Liver (tissue), 8 donors: ENCODE measurements at regions not wholly inside any gene's neighbourhood (a gene's known extent, or its start where the extent isn't known, plus 50 kb on each side); places are given as distances from the start of the nearest gene placed in this dataset.

ENCODE experiments used
- DNase-seq: peaks from one replicate; pipeline ENCODE4 v3.0.0-alpha.2; 2017; ENCODE audit warnings: low spot score
- H3K27ac ChIP-seq, 2 donors: one replicate each; pipeline ENCODE4 v1.7.0; 2013; ENCODE audit warnings: inconsistent platforms in 2 of 2, low read length in 2 of 2, control low read depth in 1 of 2, low read depth in 1 of 2, mild to moderate bottlenecking in 1 of 2
- H3K27me3 ChIP-seq, 4 donors: one replicate each; pipeline versions ENCODE4 v1.6.1 to v1.7.0; 2013; ENCODE audit warnings: low read length in 3 of 4, inconsistent platforms in 1 of 4, mild to moderate bottlenecking in 1 of 4, moderate library complexity in 1 of 4; ENCODE audit not compliant: control insufficient read depth in 4 of 4, insufficient read depth in 4 of 4
- H3K36me3 ChIP-seq, 4 donors: one replicate each; pipeline versions ENCODE4 v1.6.1 to v1.7.0; 2013; ENCODE audit warnings: low read length in 3 of 4, mild to moderate bottlenecking in 3 of 4, low read depth in 1 of 4, moderate library complexity in 1 of 4; ENCODE audit not compliant: control insufficient read depth in 4 of 4, insufficient read depth in 3 of 4
- H3K4me1 ChIP-seq, 4 donors: one replicate each; pipeline versions ENCODE4 v1.6.1 to v1.7.0; 2013; ENCODE audit warnings: low read length in 3 of 4, mild to moderate bottlenecking in 3 of 4, moderate library complexity in 1 of 4; ENCODE audit not compliant: control insufficient read depth in 4 of 4, insufficient read depth in 4 of 4
- H3K4me3 ChIP-seq, 3 donors: one replicate each; pipeline versions ENCODE4 v1.6.1 to v1.7.0; 2013; ENCODE audit warnings: low read length in 3 of 3, control low read depth in 1 of 3, low read depth in 1 of 3, mild to moderate bottlenecking in 1 of 3
- H3K9ac ChIP-seq, 2 donors: one replicate each; pipeline ENCODE4 v1.7.0; 2013; ENCODE audit warnings: low read length in 2 of 2, mild to moderate bottlenecking in 2 of 2, moderate library complexity in 2 of 2, control low read depth in 1 of 2, low read depth in 1 of 2
- H3K9me3 ChIP-seq, 4 donors: one replicate each; pipeline versions ENCODE4 v1.6.1 to v1.7.0; 2013; ENCODE audit warnings: low read length in 3 of 4; ENCODE audit not compliant: control insufficient read depth in 4 of 4
- EGR1 ChIP-seq, 2 donors: IDR thresholded peaks; 2 replicates each; pipeline ENCODE4 v1.6.1; 2016 to 2018; ENCODE audit warnings: antibody characterized with exemption in 2 of 2, low read depth in 2 of 2
- FOXA1 ChIP-seq: IDR thresholded peaks from 2 replicates; pipeline ENCODE4 v1.6.1; 2016; ENCODE audit warnings: antibody characterized with exemption
- FOXA2 ChIP-seq: IDR thresholded peaks from 2 replicates; pipeline ENCODE4 v1.6.1; 2016; ENCODE audit warnings: antibody characterized with exemption
- GABPA ChIP-seq, 2 donors: IDR thresholded peaks in 1 of 2; conservative IDR thresholded peaks in 1 of 2; 2 replicates each; pipeline ENCODE4 v1.6.1; 2016; ENCODE audit warnings: antibody characterized with exemption in 2 of 2, mild to moderate bottlenecking in 1 of 2, moderate library complexity in 1 of 2
- HNF4A ChIP-seq, 2 donors: conservative IDR thresholded peaks; 2 replicates each; pipeline ENCODE4 v1.6.1; 2016; ENCODE audit warnings: antibody characterized with exemption in 2 of 2, mild to moderate bottlenecking in 2 of 2
- HNF4G ChIP-seq: IDR thresholded peaks from 2 replicates; pipeline ENCODE4 v1.6.1; 2016; ENCODE audit warnings: antibody characterized with exemption
- JUND ChIP-seq, 2 donors: IDR thresholded peaks; 2 replicates each; pipeline ENCODE4 v1.6.1; 2016; ENCODE audit warnings: antibody characterized with exemption in 2 of 2
- NR2F2 ChIP-seq: IDR thresholded peaks from 2 replicates; pipeline ENCODE4 v1.6.1; 2016; ENCODE audit warnings: antibody characterized with exemption
- RAD21 ChIP-seq, 2 donors: IDR thresholded peaks; 2 replicates each; pipeline ENCODE4 v1.6.1; 2016; ENCODE audit warnings: antibody characterized with exemption in 2 of 2, mild to moderate bottlenecking in 2 of 2
- RXRA ChIP-seq, 2 donors: IDR thresholded peaks; 2 replicates each; pipeline ENCODE4 v1.6.1; 2017 to 2018; ENCODE audit warnings: antibody characterized with exemption in 2 of 2, mild to moderate bottlenecking in 1 of 2
- SP1 ChIP-seq: IDR thresholded peaks from 2 replicates; pipeline ENCODE4 v1.6.1; 2018; ENCODE audit warnings: antibody characterized with exemption, mild to moderate bottlenecking
- TAF1 ChIP-seq: conservative IDR thresholded peaks from 2 replicates; pipeline ENCODE4 v1.6.1; 2016; ENCODE audit warnings: antibody characterized with exemption, mild to moderate bottlenecking
- WGBS: extraction: QIAGEN DNeasy Blood & Tissue Kit; methylation state at CpG from one replicate; pipeline ENCODE4 v1.1.7; 2013; 5-methylcytosine and 5-hydroxymethylcytosine counted together
- TF ChIP-seq, protein P1 (sequence below): fragments of 150-350 bp; IDR thresholded peaks from 2 replicates; pipeline ENCODE4 v1.5.1; 2017; ENCODE audit warnings: improper control_type of control experiment, low read depth, low read length; ENCODE audit not compliant: missing input control
- TF ChIP-seq, protein P2 (sequence below): IDR thresholded peaks from 2 replicates; pipeline ENCODE4 v1.6.1; 2016; ENCODE audit warnings: antibody characterized with exemption
- TF ChIP-seq, protein P3 (sequence below): IDR thresholded peaks from 2 replicates; pipeline ENCODE4 v1.6.1; 2016; ENCODE audit warnings: antibody characterized with exemption
- TF ChIP-seq, protein P4 (sequence below): IDR thresholded peaks from 2 replicates; pipeline ENCODE4 v1.6.1; 2016; ENCODE audit warnings: antibody characterized with exemption, mild to moderate bottlenecking
- TF ChIP-seq, protein P5 (sequence below): IDR thresholded peaks from 2 replicates; pipeline ENCODE4 v1.6.1; 2016; ENCODE audit warnings: antibody characterized with exemption
- donor health status: healthy.
- donor health status: healthy.
- donor health status: healthy.
- donor health status: healthy.
- donor health status: healthy.

DNA sequence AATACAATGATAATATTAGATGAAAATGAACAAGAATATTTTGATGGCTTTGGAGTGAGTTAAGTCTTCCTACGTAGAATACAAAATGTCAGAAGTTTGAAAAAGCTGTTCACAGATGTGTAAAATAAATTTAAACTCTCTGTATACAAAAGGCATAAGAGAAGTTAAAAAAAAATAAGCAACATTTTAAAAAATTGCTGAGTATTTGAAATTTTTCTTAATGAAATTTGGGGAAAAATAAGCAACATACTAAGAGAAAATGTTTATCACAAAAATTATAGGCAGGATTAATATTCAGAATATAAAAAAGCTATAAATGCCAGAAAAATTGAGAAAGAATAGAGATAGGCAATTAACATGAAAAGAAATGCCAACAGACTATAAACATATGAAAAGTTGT, 470.7 kb upstream of the TRPC7 start:
- no peaks in the 10 kb centered on the region for H3K4me1 ChIP-seq
- H3K4me3 ChIP-seq, result no peak overlapping the region
- H3K9ac ChIP-seq, result no peak overlapping the region
- H3K27me3 ChIP-seq, result no peaks in the 10 kb centered on the region
- H3K36me3 ChIP-seq, result no peaks in the 10 kb centered on the region
- DNase-seq, result no peak
- TF ChIP-seq, protein P1, sequence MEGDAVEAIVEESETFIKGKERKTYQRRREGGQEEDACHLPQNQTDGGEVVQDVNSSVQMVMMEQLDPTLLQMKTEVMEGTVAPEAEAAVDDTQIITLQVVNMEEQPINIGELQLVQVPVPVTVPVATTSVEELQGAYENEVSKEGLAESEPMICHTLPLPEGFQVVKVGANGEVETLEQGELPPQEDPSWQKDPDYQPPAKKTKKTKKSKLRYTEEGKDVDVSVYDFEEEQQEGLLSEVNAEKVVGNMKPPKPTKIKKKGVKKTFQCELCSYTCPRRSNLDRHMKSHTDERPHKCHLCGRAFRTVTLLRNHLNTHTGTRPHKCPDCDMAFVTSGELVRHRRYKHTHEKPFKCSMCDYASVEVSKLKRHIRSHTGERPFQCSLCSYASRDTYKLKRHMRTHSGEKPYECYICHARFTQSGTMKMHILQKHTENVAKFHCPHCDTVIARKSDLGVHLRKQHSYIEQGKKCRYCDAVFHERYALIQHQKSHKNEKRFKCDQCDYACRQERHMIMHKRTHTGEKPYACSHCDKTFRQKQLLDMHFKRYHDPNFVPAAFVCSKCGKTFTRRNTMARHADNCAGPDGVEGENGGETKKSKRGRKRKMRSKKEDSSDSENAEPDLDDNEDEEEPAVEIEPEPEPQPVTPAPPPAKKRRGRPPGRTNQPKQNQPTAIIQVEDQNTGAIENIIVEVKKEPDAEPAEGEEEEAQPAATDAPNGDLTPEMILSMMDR, result no peak
- TF ChIP-seq GABPA (IDR thresholded peaks at IDR 0.05 in 1 of 2, conservative IDR thresholded peaks at IDR 0.05 in 1 of 2), result no peak
- TF ChIP-seq, protein P2, sequence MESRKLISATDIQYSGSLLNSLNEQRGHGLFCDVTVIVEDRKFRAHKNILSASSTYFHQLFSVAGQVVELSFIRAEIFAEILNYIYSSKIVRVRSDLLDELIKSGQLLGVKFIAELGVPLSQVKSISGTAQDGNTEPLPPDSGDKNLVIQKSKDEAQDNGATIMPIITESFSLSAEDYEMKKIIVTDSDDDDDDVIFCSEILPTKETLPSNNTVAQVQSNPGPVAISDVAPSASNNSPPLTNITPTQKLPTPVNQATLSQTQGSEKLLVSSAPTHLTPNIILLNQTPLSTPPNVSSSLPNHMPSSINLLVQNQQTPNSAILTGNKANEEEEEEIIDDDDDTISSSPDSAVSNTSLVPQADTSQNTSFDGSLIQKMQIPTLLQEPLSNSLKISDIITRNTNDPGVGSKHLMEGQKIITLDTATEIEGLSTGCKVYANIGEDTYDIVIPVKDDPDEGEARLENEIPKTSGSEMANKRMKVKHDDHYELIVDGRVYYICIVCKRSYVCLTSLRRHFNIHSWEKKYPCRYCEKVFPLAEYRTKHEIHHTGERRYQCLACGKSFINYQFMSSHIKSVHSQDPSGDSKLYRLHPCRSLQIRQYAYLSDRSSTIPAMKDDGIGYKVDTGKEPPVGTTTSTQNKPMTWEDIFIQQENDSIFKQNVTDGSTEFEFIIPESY, result no peak
- TF ChIP-seq, protein P3, sequence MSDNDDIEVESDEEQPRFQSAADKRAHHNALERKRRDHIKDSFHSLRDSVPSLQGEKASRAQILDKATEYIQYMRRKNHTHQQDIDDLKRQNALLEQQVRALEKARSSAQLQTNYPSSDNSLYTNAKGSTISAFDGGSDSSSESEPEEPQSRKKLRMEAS, result no peak
- TF ChIP-seq HNF4A (conservative IDR thresholded peaks at IDR 0.05), result no peak
- no peak for TF ChIP-seq RXRA (IDR thresholded peaks at IDR 0.05)
- TF ChIP-seq FOXA1, result no peak
- TF ChIP-seq FOXA2, result no peak
- 54% methylated on average over 1 of the region's 1 CpG for WGBS
- H3K27ac ChIP-seq, result no peak overlapping the region
- H3K9me3 ChIP-seq, result peaks cover 0 to 2% (median 0%) of the 10 kb centered on the region in 4 donors

DNA sequence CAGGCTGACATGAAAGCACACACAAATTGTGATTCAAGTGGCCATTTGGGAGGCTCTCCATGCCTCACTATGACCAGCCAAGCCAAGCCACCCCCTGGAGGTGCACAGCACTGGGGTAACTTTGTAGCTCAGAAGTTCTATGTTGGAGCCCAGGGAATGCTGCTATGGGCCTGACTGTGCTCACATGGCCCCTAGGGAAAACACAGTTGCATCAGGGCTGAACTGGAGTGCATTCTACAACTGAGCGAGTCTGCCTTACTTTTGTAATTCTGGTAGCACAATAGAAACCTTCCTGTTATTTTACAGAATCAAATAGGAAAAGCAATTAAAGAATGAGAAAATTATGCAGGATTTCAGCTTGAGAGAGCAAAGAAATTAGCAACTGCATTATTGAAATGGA, 455.5 kb upstream of the TRPC7 start:
- TF ChIP-seq, protein P3, result no peak
- TF ChIP-seq RXRA (IDR thresholded peaks at IDR 0.05), result no peak
- TF ChIP-seq RAD21 (IDR thresholded peaks at IDR 0.05), result no peak
- 93% methylated on average over 1 of the region's 1 CpG for WGBS
- DNase-seq, result no peak
- Histone ChIP-seq H3K27me3 (no peaks in the 10 kb centered on the region), H3K9me3 (no peaks in the 10 kb centered on the region), H3K4me3 (no peak overlapping the region), H3K9ac (no peak overlapping the region), H3K27ac (no peak overlapping the region), H3K4me1 (no peaks in the 10 kb centered on the region), H3K36me3 (no peaks in the 10 kb centered on the region)

DNA sequence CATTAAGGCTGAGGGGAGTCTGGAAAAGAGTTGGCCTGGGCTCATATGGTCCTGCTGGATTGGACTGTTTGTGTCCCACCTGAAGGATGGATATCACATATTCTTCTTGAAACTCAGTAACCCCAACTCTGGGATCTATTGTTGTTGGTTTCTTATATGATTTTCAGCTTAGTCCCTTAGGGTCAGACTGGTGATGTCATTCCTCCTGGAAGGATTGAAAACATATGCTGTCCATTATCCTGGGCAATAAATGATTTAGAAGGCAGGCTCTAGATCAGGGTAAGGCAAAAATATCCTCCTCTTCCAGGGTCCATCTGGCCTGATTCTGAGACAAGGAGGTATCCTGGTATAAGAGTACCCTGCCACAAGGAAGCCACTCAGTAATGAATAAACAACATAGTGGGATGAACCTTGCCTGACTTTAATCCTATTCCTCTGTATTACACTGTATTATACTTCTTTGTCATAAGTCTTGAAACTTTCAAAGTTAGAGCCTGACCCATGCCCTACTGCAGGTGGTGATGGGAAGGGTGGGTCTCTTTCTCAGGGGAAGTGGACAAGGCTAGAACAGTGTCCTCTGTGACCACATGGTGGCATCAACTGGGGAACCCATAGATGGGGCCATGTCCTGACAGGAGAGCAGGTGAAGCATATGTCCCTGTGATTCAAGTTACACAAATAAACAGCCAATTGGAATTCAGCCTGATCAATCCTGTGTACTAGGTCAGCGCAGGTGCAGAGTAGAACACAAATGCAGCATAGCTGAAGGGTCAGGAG, 454.4 kb upstream of the TRPC7 start:
- Histone ChIP-seq H3K27ac (no peak overlapping the region), H3K9me3 (no peaks in the 10 kb centered on the region), H3K4me1 (no peaks in the 10 kb centered on the region), H3K27me3 (no peaks in the 10 kb centered on the region), H3K9ac (no peak overlapping the region), H3K4me3 (no peak overlapping the region), H3K36me3 (no peaks in the 10 kb centered on the region)
- WGBS, result 81% methylated on average over 1 of the region's 1 CpG
- no peak for DNase-seq
- TF ChIP-seq EGR1 (IDR thresholded peaks at IDR 0.05; ENCODE audit: low read depth in 2 of 2) (no peak), SP1 (no peak), HNF4G (no peak), RXRA (IDR thresholded peaks at IDR 0.05) (no peak), JUND (IDR thresholded peaks at IDR 0.05) (no peak), TAF1 (no peak), FOXA1 (no peak), NR2F2 (no peak), GABPA (IDR thresholded peaks at IDR 0.05 in 1 of 2, conservative IDR thresholded peaks at IDR 0.05 in 1 of 2) (no peak)
- TF ChIP-seq, protein P2, result no peak
- TF ChIP-seq, protein P4, sequence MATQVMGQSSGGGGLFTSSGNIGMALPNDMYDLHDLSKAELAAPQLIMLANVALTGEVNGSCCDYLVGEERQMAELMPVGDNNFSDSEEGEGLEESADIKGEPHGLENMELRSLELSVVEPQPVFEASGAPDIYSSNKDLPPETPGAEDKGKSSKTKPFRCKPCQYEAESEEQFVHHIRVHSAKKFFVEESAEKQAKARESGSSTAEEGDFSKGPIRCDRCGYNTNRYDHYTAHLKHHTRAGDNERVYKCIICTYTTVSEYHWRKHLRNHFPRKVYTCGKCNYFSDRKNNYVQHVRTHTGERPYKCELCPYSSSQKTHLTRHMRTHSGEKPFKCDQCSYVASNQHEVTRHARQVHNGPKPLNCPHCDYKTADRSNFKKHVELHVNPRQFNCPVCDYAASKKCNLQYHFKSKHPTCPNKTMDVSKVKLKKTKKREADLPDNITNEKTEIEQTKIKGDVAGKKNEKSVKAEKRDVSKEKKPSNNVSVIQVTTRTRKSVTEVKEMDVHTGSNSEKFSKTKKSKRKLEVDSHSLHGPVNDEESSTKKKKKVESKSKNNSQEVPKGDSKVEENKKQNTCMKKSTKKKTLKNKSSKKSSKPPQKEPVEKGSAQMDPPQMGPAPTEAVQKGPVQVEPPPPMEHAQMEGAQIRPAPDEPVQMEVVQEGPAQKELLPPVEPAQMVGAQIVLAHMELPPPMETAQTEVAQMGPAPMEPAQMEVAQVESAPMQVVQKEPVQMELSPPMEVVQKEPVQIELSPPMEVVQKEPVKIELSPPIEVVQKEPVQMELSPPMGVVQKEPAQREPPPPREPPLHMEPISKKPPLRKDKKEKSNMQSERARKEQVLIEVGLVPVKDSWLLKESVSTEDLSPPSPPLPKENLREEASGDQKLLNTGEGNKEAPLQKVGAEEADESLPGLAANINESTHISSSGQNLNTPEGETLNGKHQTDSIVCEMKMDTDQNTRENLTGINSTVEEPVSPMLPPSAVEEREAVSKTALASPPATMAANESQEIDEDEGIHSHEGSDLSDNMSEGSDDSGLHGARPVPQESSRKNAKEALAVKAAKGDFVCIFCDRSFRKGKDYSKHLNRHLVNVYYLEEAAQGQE, result no peak
- TF ChIP-seq, protein P5, sequence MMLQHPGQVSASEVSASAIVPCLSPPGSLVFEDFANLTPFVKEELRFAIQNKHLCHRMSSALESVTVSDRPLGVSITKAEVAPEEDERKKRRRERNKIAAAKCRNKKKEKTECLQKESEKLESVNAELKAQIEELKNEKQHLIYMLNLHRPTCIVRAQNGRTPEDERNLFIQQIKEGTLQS, result no peak
